ENCODE measurements at regions not wholly inside any gene's neighbourhood (a gene's known extent, or its start where the extent isn't known, plus 50 kb on each side); places are given as distances from the start of the nearest gene placed in this dataset.

DNA sequence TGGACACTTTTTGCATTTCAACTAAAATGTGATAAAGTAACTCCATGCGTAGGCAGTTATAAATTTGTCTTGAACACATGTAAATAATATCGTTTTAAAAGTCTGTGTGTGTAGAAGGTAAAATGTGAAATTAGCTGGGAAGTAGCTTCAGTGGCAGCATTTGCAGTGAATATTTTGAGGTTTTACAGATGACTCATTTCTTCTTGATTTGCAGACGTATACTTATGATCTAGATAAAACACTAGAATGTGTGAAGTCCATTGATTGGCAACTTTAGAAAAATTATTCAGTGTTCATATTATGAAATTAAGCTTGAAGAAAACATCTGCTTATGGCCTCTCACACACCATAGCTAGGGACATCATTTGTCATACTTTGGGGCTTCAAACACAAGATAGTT, 788.6 kb upstream of the NOVA1 start:
- H3K4me1 ChIP-seq (ENCODE audit: control insufficient read depth in 5 of 5, insufficient read depth in 5 of 5, low read length in 5 of 5), result no peaks in the 10 kb centered on the region
- no peaks in the 10 kb centered on the region for H3K27me3 ChIP-seq (ENCODE audit: control insufficient read depth in 3 of 3, insufficient read depth in 3 of 3, low read length in 2 of 3)
- no peak for DNase-seq
- no peak overlapping the region for H3K27ac ChIP-seq (ENCODE audit: low read depth in 1 of 2, low read length in 1 of 2)
- no peaks in the 10 kb centered on the region for H3K36me3 ChIP-seq (ENCODE audit: control insufficient read depth in 4 of 4, insufficient read depth in 4 of 4, low read length in 4 of 4)
- 75 to 86% methylated on average over 3 of the region's 3 CpGs for WGBS, 2 donors
- TF ChIP-seq, protein P1, sequence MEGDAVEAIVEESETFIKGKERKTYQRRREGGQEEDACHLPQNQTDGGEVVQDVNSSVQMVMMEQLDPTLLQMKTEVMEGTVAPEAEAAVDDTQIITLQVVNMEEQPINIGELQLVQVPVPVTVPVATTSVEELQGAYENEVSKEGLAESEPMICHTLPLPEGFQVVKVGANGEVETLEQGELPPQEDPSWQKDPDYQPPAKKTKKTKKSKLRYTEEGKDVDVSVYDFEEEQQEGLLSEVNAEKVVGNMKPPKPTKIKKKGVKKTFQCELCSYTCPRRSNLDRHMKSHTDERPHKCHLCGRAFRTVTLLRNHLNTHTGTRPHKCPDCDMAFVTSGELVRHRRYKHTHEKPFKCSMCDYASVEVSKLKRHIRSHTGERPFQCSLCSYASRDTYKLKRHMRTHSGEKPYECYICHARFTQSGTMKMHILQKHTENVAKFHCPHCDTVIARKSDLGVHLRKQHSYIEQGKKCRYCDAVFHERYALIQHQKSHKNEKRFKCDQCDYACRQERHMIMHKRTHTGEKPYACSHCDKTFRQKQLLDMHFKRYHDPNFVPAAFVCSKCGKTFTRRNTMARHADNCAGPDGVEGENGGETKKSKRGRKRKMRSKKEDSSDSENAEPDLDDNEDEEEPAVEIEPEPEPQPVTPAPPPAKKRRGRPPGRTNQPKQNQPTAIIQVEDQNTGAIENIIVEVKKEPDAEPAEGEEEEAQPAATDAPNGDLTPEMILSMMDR (IDR thresholded peaks at IDR 0.05; ENCODE audit: control extremely low read depth, extremely low read depth), result no peak
- H3K4me3 ChIP-seq, result no peak overlapping the region
- ATAC-seq (ENCODE audit: insufficient read depth, low FRiP score), result no peak
- no peak overlapping the region for H3K9ac ChIP-seq (ENCODE audit: insufficient read depth in 1 of 2, low read length in 2 of 2)
- peaks cover 0 to 3% (median 0%) of the 10 kb centered on the region in 4 donors for H3K9me3 ChIP-seq (ENCODE audit: control insufficient read depth in 4 of 4, insufficient read depth in 3 of 4, low read length in 3 of 4)

DNA sequence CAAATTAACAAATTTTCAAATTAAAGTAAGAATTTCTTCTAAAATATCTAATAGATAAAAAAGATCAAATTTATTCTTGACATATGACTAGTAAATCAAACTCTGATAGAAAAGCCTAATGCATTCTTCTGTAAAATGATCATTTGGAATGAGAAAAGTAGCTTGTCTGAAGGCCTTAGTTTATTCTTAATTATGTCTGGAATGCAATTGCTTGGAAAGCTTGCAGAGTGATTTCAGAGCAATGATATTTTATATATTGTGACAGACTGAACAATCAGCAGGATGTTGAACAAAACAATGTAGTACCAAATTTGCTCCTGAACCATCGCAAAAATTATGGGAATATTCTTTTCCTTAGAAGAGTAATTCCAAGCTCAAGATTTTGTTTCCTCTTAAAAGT, 789.6 kb upstream of the NOVA1 start:
- Histone ChIP-seq H3K36me3 (ENCODE audit: control insufficient read depth in 4 of 4, insufficient read depth in 4 of 4, low read length in 4 of 4) (no peaks in the 10 kb centered on the region), H3K27me3 (ENCODE audit: control insufficient read depth in 3 of 3, insufficient read depth in 3 of 3, low read length in 2 of 3) (no peaks in the 10 kb centered on the region), H3K9ac (ENCODE audit: insufficient read depth in 1 of 2, low read length in 2 of 2) (no peak overlapping the region), H3K9me3 (ENCODE audit: control insufficient read depth in 4 of 4, insufficient read depth in 3 of 4, low read length in 3 of 4) (peaks cover 0 to 3% (median 0%) of the 10 kb centered on the region in 4 donors), H3K27ac (ENCODE audit: low read depth in 1 of 2, low read length in 1 of 2) (no peak overlapping the region), H3K4me3 (no peak overlapping the region), H3K4me1 (ENCODE audit: control insufficient read depth in 5 of 5, insufficient read depth in 5 of 5, low read length in 5 of 5) (no peaks in the 10 kb centered on the region)
- TF ChIP-seq, protein P1 (IDR thresholded peaks at IDR 0.05; ENCODE audit: control extremely low read depth, extremely low read depth), result no peak
- ATAC-seq (ENCODE audit: insufficient read depth, low FRiP score) (no peak), DNase-seq (no peak)
- 60 to 88% methylated on average over 1 of the region's 1 CpG for WGBS, 2 donors

DNA sequence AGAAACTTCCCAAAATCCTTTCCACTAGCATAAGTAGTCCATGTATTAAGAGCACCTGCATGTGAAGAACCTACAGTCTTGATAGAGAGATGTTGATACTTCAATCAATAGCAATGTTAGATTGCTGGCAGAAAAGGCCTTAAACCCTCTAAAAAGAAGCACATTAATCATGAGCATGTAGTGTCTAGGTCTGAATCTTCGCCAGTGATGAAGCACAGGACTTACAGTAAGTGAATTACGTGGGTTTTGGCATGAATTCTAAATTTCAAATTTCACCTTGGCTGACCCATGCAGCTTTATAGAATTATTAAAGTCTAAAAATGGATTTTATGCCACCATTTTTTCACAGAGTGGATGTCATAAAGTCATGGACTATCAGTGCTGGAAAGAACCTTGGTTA, 791.6 kb upstream of the NOVA1 start:
- H3K9ac ChIP-seq (ENCODE audit: insufficient read depth in 1 of 2, low read length in 2 of 2), result no peak overlapping the region
- ATAC-seq (ENCODE audit: insufficient read depth, low FRiP score) (no peak), DNase-seq (no peak)
- no peak overlapping the region for H3K4me3 ChIP-seq
- 71 to 77% methylated on average over 2 of the region's 2 CpGs for WGBS, 2 donors
- no peak overlapping the region for H3K27ac ChIP-seq (ENCODE audit: low read depth in 1 of 2, low read length in 1 of 2)
- no peaks in the 10 kb centered on the region for H3K27me3 ChIP-seq (ENCODE audit: control insufficient read depth in 3 of 3, insufficient read depth in 3 of 3, low read length in 2 of 3)
- H3K4me1 ChIP-seq (ENCODE audit: control insufficient read depth in 5 of 5, insufficient read depth in 5 of 5, low read length in 5 of 5), result no peaks in the 10 kb centered on the region
- H3K9me3 ChIP-seq (ENCODE audit: control insufficient read depth in 4 of 4, insufficient read depth in 3 of 4, low read length in 3 of 4), result no peaks in the 10 kb centered on the region
- TF ChIP-seq, protein P1 (IDR thresholded peaks at IDR 0.05; ENCODE audit: control extremely low read depth, extremely low read depth), result no peak
- H3K36me3 ChIP-seq (ENCODE audit: control insufficient read depth in 4 of 4, insufficient read depth in 4 of 4, low read length in 4 of 4), result no peaks in the 10 kb centered on the region

DNA sequence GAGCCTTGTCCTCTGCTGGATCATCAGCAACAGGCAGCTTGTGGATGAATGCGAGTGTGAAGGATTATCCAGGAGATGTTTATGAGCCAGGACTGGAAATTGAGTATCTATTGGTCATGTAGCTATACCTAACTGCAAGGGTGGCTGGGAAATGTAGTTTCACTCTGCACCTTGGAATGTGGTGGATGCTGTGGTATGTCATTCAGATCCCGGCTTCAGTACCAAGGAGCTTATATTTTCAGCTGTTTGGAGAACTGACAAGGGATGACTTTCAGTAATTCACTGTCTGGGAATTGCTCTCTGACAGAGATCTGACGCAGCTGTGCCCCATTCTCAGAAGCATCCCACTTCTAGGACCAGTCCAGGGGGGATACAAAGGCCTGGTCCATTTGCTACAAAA, 792.3 kb upstream of the NOVA1 start:
- 72 to 78% methylated on average over 3 of the region's 3 CpGs for WGBS, 2 donors
- Histone ChIP-seq H3K9me3 (ENCODE audit: control insufficient read depth in 4 of 4, insufficient read depth in 3 of 4, low read length in 3 of 4) (no peaks in the 10 kb centered on the region), H3K9ac (ENCODE audit: insufficient read depth in 1 of 2, low read length in 2 of 2) (no peak overlapping the region), H3K4me1 (ENCODE audit: control insufficient read depth in 5 of 5, insufficient read depth in 5 of 5, low read length in 5 of 5) (no peaks in the 10 kb centered on the region), H3K27me3 (ENCODE audit: control insufficient read depth in 3 of 3, insufficient read depth in 3 of 3, low read length in 2 of 3) (no peaks in the 10 kb centered on the region), H3K36me3 (ENCODE audit: control insufficient read depth in 4 of 4, insufficient read depth in 4 of 4, low read length in 4 of 4) (no peaks in the 10 kb centered on the region), H3K4me3 (no peak overlapping the region), H3K27ac (ENCODE audit: low read depth in 1 of 2, low read length in 1 of 2) (no peak overlapping the region)
- TF ChIP-seq, protein P1 (IDR thresholded peaks at IDR 0.05; ENCODE audit: control extremely low read depth, extremely low read depth), result no peak
- DNase-seq (no peak), ATAC-seq (ENCODE audit: insufficient read depth, low FRiP score) (no peak)

All from lung (tissue), 11 donors.